H9 (cell line): ENCODE measurements at regions not wholly inside any gene's neighbourhood (a gene's known extent, or its start where the extent isn't known, plus 50 kb on each side); places are given as distances from the start of the nearest gene placed in this dataset.
A peak's percentile ranks its signal among the peaks of the same experiment; 100 is the strongest.

Source experiments
- DNase-seq: peaks from one replicate; pipeline ENCODE4 v3.0.0-alpha.2; 2017
- H2AFZ ChIP-seq: one replicate; pipeline ENCODE4 v1.6.1; 2013; ENCODE audit warnings: mild to moderate bottlenecking, low read length, control low read depth, moderate library complexity
- H2AK5ac ChIP-seq: 2 replicates; pipeline ENCODE4 v1.6.1; 2013; ENCODE audit warnings: low read length, control low read depth, mixed read lengths; ENCODE audit not compliant: insufficient read length
- H2BK120ac ChIP-seq: one replicate; pipeline ENCODE4 v1.6.1; 2013; ENCODE audit warnings: low read depth, mild to moderate bottlenecking, low read length, control low read depth, inconsistent platforms; ENCODE audit not compliant: poor library complexity, severe bottlenecking
- H2BK12ac ChIP-seq: 2 replicates; pipeline ENCODE4 v1.6.1; 2013; ENCODE audit warnings: low read length, control low read depth, mixed read lengths, low read depth; ENCODE audit not compliant: insufficient read length
- H2BK15ac ChIP-seq: 2 replicates; pipeline ENCODE4 v1.6.1; 2013; ENCODE audit warnings: low read depth, low read length, control low read depth
- H2BK20ac ChIP-seq: one replicate; pipeline ENCODE4 v1.6.1; 2013; ENCODE audit warnings: low read depth, mild to moderate bottlenecking, low read length, control low read depth, inconsistent platforms; ENCODE audit not compliant: poor library complexity, severe bottlenecking
- H2BK5ac ChIP-seq: 2 replicates; pipeline ENCODE4 v1.6.1; 2013; ENCODE audit warnings: low read length, control low read depth, mixed read lengths; ENCODE audit not compliant: insufficient read length
- H3K14ac ChIP-seq: 2 replicates; pipeline ENCODE4 v1.6.1; 2013; ENCODE audit warnings: low read length, control low read depth; ENCODE audit not compliant: insufficient read depth
- H3K18ac ChIP-seq: 2 replicates; pipeline ENCODE4 v1.6.1; 2013; ENCODE audit warnings: low read depth, mild to moderate bottlenecking, mixed read lengths, low read length, control low read depth; ENCODE audit not compliant: insufficient read length
- H3K23ac ChIP-seq: 2 replicates; pipeline ENCODE4 v1.6.1; 2013; ENCODE audit warnings: low read length, control low read depth, mixed read lengths, low read depth; ENCODE audit not compliant: insufficient read length
- H3K23me2 ChIP-seq: 2 replicates; pipeline ENCODE4 v1.6.1; 2013; ENCODE audit warnings: low read depth, mild to moderate bottlenecking, mixed read lengths, low read length, control low read depth; ENCODE audit not compliant: insufficient read length, poor library complexity, severe bottlenecking
- H3K27ac ChIP-seq: 2 replicates; pipeline ENCODE4 v1.5.1; 2013; ENCODE audit warnings: low read length, control low read depth, mixed read lengths, low read depth; ENCODE audit not compliant: insufficient read length
- H3K27me3 ChIP-seq: 2 replicates; pipeline ENCODE4 v1.6.1; 2013; ENCODE audit warnings: low read length, control low read depth, inconsistent platforms; ENCODE audit not compliant: insufficient read depth
- H3K4ac ChIP-seq: 2 replicates; pipeline ENCODE4 v1.6.1; 2013; ENCODE audit warnings: low read depth, mild to moderate bottlenecking, control low read depth, inconsistent platforms, low read length, moderate library complexity
- H3K4me1 ChIP-seq: 2 replicates; pipeline ENCODE4 v1.6.1; 2013; ENCODE audit warnings: low read length, control low read depth, inconsistent platforms; ENCODE audit not compliant: insufficient read depth
- H3K4me2 ChIP-seq: 2 replicates; pipeline ENCODE4 v1.6.1; 2013; ENCODE audit warnings: low read length, control low read depth, mixed read lengths; ENCODE audit not compliant: insufficient read length, insufficient read depth
- H3K56ac ChIP-seq: 2 replicates; pipeline ENCODE4 v1.6.1; 2013; ENCODE audit warnings: low read depth, mild to moderate bottlenecking, mixed read lengths, low read length, control low read depth; ENCODE audit not compliant: insufficient read length
- H3K79me1 ChIP-seq: 2 replicates; pipeline ENCODE4 v1.6.1; 2013; ENCODE audit warnings: low read depth, mild to moderate bottlenecking, moderate library complexity, low read length, control low read depth, inconsistent platforms; ENCODE audit not compliant: insufficient read depth, poor library complexity, severe bottlenecking
- H3K79me2 ChIP-seq: 2 replicates; pipeline ENCODE4 v1.6.1; 2013; ENCODE audit warnings: low read length, control low read depth, inconsistent platforms; ENCODE audit not compliant: insufficient read depth
- H3K9ac ChIP-seq: 2 replicates; pipeline ENCODE4 v1.6.1; 2013; ENCODE audit warnings: low read length, control low read depth, mixed read lengths; ENCODE audit not compliant: insufficient read length; ENCODE audit errors: extremely low read depth
- H3K9me3 ChIP-seq: one replicate; pipeline ENCODE4 v1.6.1; 2013; ENCODE audit warnings: low read depth, low read length, inconsistent platforms; ENCODE audit not compliant: control insufficient read depth
- H3T11ph ChIP-seq: one replicate; pipeline ENCODE4 v1.6.1; 2013; ENCODE audit warnings: mild to moderate bottlenecking, low read length, control low read depth, inconsistent platforms
- H4K20me1 ChIP-seq: one replicate; pipeline ENCODE4 v1.6.1; 2013; ENCODE audit not compliant: control insufficient read depth, insufficient read length, insufficient read depth
- H4K5ac ChIP-seq: 2 replicates; pipeline ENCODE4 v1.6.1; 2013; ENCODE audit warnings: low read depth, mild to moderate bottlenecking, mixed read lengths, low read length, control low read depth; ENCODE audit not compliant: insufficient read length
- H4K8ac ChIP-seq: replicated peaks from 2 replicates; pipeline ENCODE4 v1.6.1; 2013; ENCODE audit warnings: low read length, control low read depth, mixed read lengths, low read depth; ENCODE audit not compliant: insufficient read length
- H4K91ac ChIP-seq: 2 replicates; pipeline ENCODE4 v1.6.1; 2013; ENCODE audit warnings: low read depth, mild to moderate bottlenecking, moderate library complexity, mixed read lengths, low read length, control low read depth; ENCODE audit not compliant: insufficient read length
- H3K27ac Mint-ChIP-seq, 3 experiments: 2 replicates in 2 of 3; 3 replicates in 1 of 3; pipeline ENCODE4 v1.8.0; 2020 to 2021; ENCODE audit warnings: mixed read lengths in 3 of 3, mild to moderate bottlenecking in 1 of 3, moderate library complexity in 1 of 3
- H3K27me3 Mint-ChIP-seq: 2 replicates; pipeline ENCODE4 v1.8.0; 2021; ENCODE audit warnings: low read depth, mild to moderate bottlenecking, moderate library complexity, mixed read lengths
- H3K36me3 Mint-ChIP-seq, 3 experiments: 2 replicates in 2 of 3; 3 replicates in 1 of 3; pipeline ENCODE4 v1.8.0; 2020 to 2021; ENCODE audit warnings: low read depth in 3 of 3, mixed read lengths in 3 of 3; ENCODE audit not compliant: insufficient read depth in 1 of 3
- H3K4me1 Mint-ChIP-seq, 2 experiments: 2 replicates each; pipeline ENCODE4 v1.8.0; 2020; ENCODE audit warnings: mixed read lengths in 2 of 2
- H3K4me3 Mint-ChIP-seq, 2 experiments: 2 replicates in 1 of 2; 3 replicates in 1 of 2; pipeline ENCODE4 v1.8.0; 2020 to 2021; ENCODE audit warnings: mild to moderate bottlenecking in 2 of 2, mixed read lengths in 2 of 2, moderate library complexity in 1 of 2
- H3K9me3 Mint-ChIP-seq, 2 experiments: 2 replicates in 1 of 2; 3 replicates in 1 of 2; pipeline ENCODE4 v1.8.0; 2020; ENCODE audit warnings: mild to moderate bottlenecking in 2 of 2, mixed read lengths in 2 of 2, moderate library complexity in 1 of 2
- CTCF ChIP-seq: fragments of 200-600 bp; sonication (generic); conservative IDR thresholded peaks from 3 replicates; pipeline ENCODE4 v1.8.0; 2021; ENCODE audit warnings: antibody characterized with exemption, mild to moderate bottlenecking
- WGBS: extraction: QIAGEN DNeasy Blood & Tissue Kit; methylation state at CpG from one replicate; pipeline ENCODE4 v1.1.7; 2013; ENCODE audit warnings: missing lambda C conversion rate, low lambda C conversion rate, mixed read lengths; ENCODE audit not compliant: insufficient read length; ENCODE audit errors: extremely low coverage; 5-methylcytosine and 5-hydroxymethylcytosine counted together

- Histone ChIP-seq H3K9me3 (no peaks in the 10 kb centered on the region), H2BK12ac (no peak overlapping the region), H2AK5ac (no peak overlapping the region), H3K23ac (no peak overlapping the region), H3K4ac (no peak overlapping the region), H3K9ac (no peak overlapping the region), H3K4me1 (0 out of 2 replicates have a peak, but pooled peaks cover 3% of the 10 kb centered on the region), H4K91ac (no peak overlapping the region), H4K5ac (no peak overlapping the region), H2BK15ac (no peak overlapping the region), H2BK20ac (no peak overlapping the region), H3K18ac (no peak overlapping the region), H3K56ac (no peak overlapping the region), H3K27ac (no peak overlapping the region), H3K23me2 (no peaks in the 10 kb centered on the region), H2BK120ac (no peak overlapping the region), H2AFZ (no peak overlapping the region), H3T11ph (peak overlapping the region; percentile 56), H3K14ac (no peak overlapping the region), H3K79me1 (no peaks in the 10 kb centered on the region), H3K79me2 (no peaks in the 10 kb centered on the region), H4K8ac (no peak overlapping the region), H3K4me2 (no peak overlapping the region), H4K20me1 (no peaks in the 10 kb centered on the region), H2BK5ac (no peak overlapping the region), H3K27me3 (no peaks in the 10 kb centered on the region)
- TF ChIP-seq CTCF = peak; percentile 25; the same call in 1 of the 3 replicates
- Mint-ChIP-seq H3K9me3 (no peaks in the 10 kb centered on the region), H3K4me3 (no peak overlapping the region), H3K27me3 (peaks cover 2% of the 10 kb centered on the region; the same call in 1 of the 2 replicates), H3K27ac (peak overlapping the region in 1 of 3 experiments; percentile 79; a peak in 2 of 7 replicates), H3K36me3 (no peaks in the 10 kb centered on the region), H3K4me1 (peaks cover 16 to 21% of the 10 kb centered on the region in 2 experiments)
- DNase-seq = no peak
- WGBS = no CpG with 5 or more reads among the region's 9 CpGs
Observed at GRCh38 chr15:93495799-93496637, 407.0 kb upstream of the RGMA start.
